ENCODE measurements at regions not wholly inside any gene's neighbourhood (a gene's known extent, or its start where the extent isn't known, plus 50 kb on each side); places are given as distances from the start of the nearest gene placed in this dataset.
A peak's percentile ranks its signal among the peaks of the same experiment; 100 is the strongest.
"Not testable (repeated sequence)": the region's sequence is repeated elsewhere in the genome, so short reads cannot be mapped to it uniquely, and the experiment has no call there.

- peak; percentile 51 for DNase-seq (ENCODE audit: low read depth)
- no peak overlapping the region for H3K4me3 ChIP-seq (ENCODE audit: low read length)
- H3K9ac ChIP-seq (ENCODE audit: low read length) = no peak overlapping the region
- H3K27me3 ChIP-seq (replicated peaks; ENCODE audit: control insufficient read depth, insufficient read depth, low read length) = no peaks in the 10 kb centered on the region
- H3K9me3 ChIP-seq (ENCODE audit: control insufficient read depth, low read length) = no peaks in the 10 kb centered on the region
- H3K4me1 ChIP-seq (ENCODE audit: control insufficient read depth, insufficient read depth, low read length) = no peaks in the 10 kb centered on the region
- H3K36me3 ChIP-seq (ENCODE audit: control insufficient read depth, insufficient read depth, low read length, severe bottlenecking) = no peaks in the 10 kb centered on the region
Measured at GRCh38 chr7:23938937-23939552, 229.0 kb downstream of the STK31 start.

GRCh38 chr7:23939747-23940146 is 229.7 kb downstream of the STK31 start:
- H3K9me3 ChIP-seq (ENCODE audit: control insufficient read depth, low read length); H3K4me1 ChIP-seq (ENCODE audit: control insufficient read depth, insufficient read depth, low read length); H3K4me3 ChIP-seq (ENCODE audit: low read length); H3K9ac ChIP-seq (ENCODE audit: low read length); H3K36me3 ChIP-seq (ENCODE audit: control insufficient read depth, insufficient read depth, low read length, severe bottlenecking); DNase-seq (ENCODE audit: low read depth); H3K27me3 ChIP-seq (replicated peaks; ENCODE audit: control insufficient read depth, insufficient read depth, low read length): not testable (repeated sequence)

GRCh38 chr7:23941551-23941950 is 231.5 kb downstream of the STK31 start:
- H3K4me3 ChIP-seq (ENCODE audit: low read length) = no peak overlapping the region
- H3K9me3 ChIP-seq (ENCODE audit: control insufficient read depth, low read length) = peaks cover 15% of the 10 kb centered on the region
- H3K9ac ChIP-seq (ENCODE audit: low read length) = no peak overlapping the region
- no peaks in the 10 kb centered on the region for H3K36me3 ChIP-seq (ENCODE audit: control insufficient read depth, insufficient read depth, low read length, severe bottlenecking)
- no peaks in the 10 kb centered on the region for H3K4me1 ChIP-seq (ENCODE audit: control insufficient read depth, insufficient read depth, low read length)
- H3K27me3 ChIP-seq (replicated peaks; ENCODE audit: control insufficient read depth, insufficient read depth, low read length) = no peaks in the 10 kb centered on the region
- DNase-seq (ENCODE audit: low read depth) = no peak

DNA sequence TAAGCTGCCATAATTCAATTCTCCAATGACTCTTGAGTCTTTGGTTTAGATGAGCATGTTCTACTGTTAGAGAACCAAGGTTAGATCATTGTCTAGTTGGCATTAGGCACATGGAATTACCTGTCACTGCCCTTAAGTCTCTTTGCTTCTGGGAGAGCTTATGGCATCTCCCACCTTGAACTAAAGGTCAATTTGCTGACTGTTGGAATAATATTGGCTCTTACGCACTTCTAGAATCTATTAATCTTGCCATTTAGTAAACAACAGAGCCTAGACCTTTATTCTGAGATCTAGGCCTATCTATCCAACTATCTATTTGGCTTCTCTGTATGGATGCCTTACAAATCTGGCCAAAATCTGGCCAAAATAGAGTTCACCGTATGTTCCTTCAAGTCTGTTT is 232.0 kb downstream of the STK31 start:
- H3K4me1 ChIP-seq (ENCODE audit: control insufficient read depth, insufficient read depth, low read length) = no peaks in the 10 kb centered on the region
- no peak overlapping the region for H3K4me3 ChIP-seq (ENCODE audit: low read length)
- H3K9me3 ChIP-seq (ENCODE audit: control insufficient read depth, low read length) = peaks cover 15% of the 10 kb centered on the region
- DNase-seq (ENCODE audit: low read depth) = no peak
- no peaks in the 10 kb centered on the region for H3K36me3 ChIP-seq (ENCODE audit: control insufficient read depth, insufficient read depth, low read length, severe bottlenecking)
- H3K9ac ChIP-seq (ENCODE audit: low read length) = no peak overlapping the region
- no peaks in the 10 kb centered on the region for H3K27me3 ChIP-seq (replicated peaks; ENCODE audit: control insufficient read depth, insufficient read depth, low read length)

DNA sequence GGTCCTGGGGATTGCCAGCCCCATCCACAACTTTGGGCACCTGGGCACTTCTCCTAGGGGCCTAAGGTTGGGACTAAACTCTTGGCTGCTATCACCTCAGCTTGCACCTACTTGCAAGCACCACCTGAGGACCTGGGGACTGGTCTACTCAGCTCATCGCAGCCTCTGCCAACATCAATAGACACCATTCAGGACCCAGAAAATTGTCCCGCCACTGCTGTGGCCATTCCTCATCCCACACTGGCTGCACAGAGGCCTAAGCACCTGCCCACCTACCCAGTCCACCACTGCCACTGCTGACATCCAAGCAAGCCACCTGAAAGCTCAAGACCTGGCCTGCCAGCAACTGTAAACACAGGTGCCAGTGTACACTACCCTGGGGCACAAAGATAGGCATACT is 234.1 kb downstream of the STK31 start:
- H3K9me3 ChIP-seq (ENCODE audit: control insufficient read depth, low read length) = peaks cover 15% of the 10 kb centered on the region
- no peak overlapping the region for H3K9ac ChIP-seq (ENCODE audit: low read length)
- H3K4me3 ChIP-seq (ENCODE audit: low read length) = no peak overlapping the region

GRCh38 chr7:23945472-23945871 is 235.5 kb downstream of the STK31 start:
- peaks cover 15% of the 10 kb centered on the region for H3K9me3 ChIP-seq (ENCODE audit: control insufficient read depth, low read length)
- H3K36me3 ChIP-seq (ENCODE audit: control insufficient read depth, insufficient read depth, low read length, severe bottlenecking) = no peaks in the 10 kb centered on the region
- no peak for DNase-seq (ENCODE audit: low read depth)
- no peaks in the 10 kb centered on the region for H3K4me1 ChIP-seq (ENCODE audit: control insufficient read depth, insufficient read depth, low read length)
- no peak overlapping the region for H3K4me3 ChIP-seq (ENCODE audit: low read length)
- no peak overlapping the region for H3K9ac ChIP-seq (ENCODE audit: low read length)
- H3K27me3 ChIP-seq (replicated peaks; ENCODE audit: control insufficient read depth, insufficient read depth, low read length) = no peaks in the 10 kb centered on the region

More for the DNA sequence above, 234.1 kb downstream of the STK31 start:
- no peaks in the 10 kb centered on the region for H3K27me3 ChIP-seq (replicated peaks; ENCODE audit: control insufficient read depth, insufficient read depth, low read length)
- H3K36me3 ChIP-seq (ENCODE audit: control insufficient read depth, insufficient read depth, low read length, severe bottlenecking) = no peaks in the 10 kb centered on the region
- DNase-seq (ENCODE audit: low read depth) = no peak
- H3K4me1 ChIP-seq (ENCODE audit: control insufficient read depth, insufficient read depth, low read length) = no peaks in the 10 kb centered on the region

- Histone ChIP-seq H3K4me1 (ENCODE audit: control insufficient read depth, insufficient read depth, low read length) (no peaks in the 10 kb centered on the region), H3K9ac (ENCODE audit: low read length) (no peak overlapping the region), H3K9me3 (ENCODE audit: control insufficient read depth, low read length) (peaks cover 4% of the 10 kb centered on the region), H3K36me3 (ENCODE audit: control insufficient read depth, insufficient read depth, low read length, severe bottlenecking) (no peaks in the 10 kb centered on the region), H3K4me3 (ENCODE audit: low read length) (no peak overlapping the region), H3K27me3 (replicated peaks; ENCODE audit: control insufficient read depth, insufficient read depth, low read length) (no peaks in the 10 kb centered on the region)
- DNase-seq (ENCODE audit: low read depth) = peak; percentile 31
Measured at GRCh38 chr7:23955145-23955544, 245.1 kb downstream of the STK31 start.

GRCh38 chr7:23955600-23956149 is 245.7 kb downstream of the STK31 start:
- H3K4me1 ChIP-seq (ENCODE audit: control insufficient read depth, insufficient read depth, low read length) = no peaks in the 10 kb centered on the region
- H3K4me3 ChIP-seq (ENCODE audit: low read length) = no peak overlapping the region
- no peak overlapping the region for H3K9ac ChIP-seq (ENCODE audit: low read length)
- no peaks in the 10 kb centered on the region for H3K27me3 ChIP-seq (replicated peaks; ENCODE audit: control insufficient read depth, insufficient read depth, low read length)
- DNase-seq (ENCODE audit: low read depth) = no peak
- H3K36me3 ChIP-seq (ENCODE audit: control insufficient read depth, insufficient read depth, low read length, severe bottlenecking) = no peaks in the 10 kb centered on the region
- peaks cover 4% of the 10 kb centered on the region for H3K9me3 ChIP-seq (ENCODE audit: control insufficient read depth, low read length)

DNA sequence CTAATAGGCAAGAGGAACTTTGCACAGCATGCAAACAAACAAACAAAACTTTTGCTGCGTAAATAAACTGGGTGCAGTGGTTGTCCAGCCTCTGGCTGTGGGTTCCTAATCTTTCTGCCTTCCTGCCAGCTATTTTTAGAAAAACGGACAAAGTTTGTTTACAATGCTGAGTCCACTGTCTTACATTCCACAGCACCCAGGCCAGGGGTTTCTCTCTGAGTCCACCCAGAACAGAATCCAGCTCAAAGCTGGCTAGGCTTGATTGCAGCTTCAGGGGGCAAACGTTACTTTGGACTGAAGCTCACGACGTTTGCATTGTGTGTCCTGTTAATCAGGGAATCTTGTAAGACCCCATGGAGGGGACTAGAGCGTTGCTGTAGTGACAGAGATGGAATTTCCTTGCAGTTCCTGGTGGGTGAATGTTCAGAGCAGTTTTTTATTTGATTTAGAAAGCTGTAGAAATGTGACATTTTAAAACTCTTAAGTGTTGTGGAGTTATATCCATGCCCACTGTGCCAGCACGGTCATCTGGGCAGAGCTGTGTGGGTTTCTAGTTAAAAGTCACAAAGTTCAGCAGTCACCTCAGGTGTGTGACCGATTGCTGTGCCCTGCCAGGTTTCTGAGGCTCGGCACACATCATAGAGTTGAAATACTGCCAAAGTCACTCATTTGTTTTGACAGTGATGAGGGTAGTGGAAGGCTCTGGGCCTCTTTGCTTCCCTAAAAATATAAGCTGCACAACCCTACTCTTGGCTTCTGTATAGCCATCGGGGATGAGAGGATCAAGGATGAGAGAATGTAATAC is 247.0 kb downstream of the STK31 start:
- peak; percentile 41 for DNase-seq (ENCODE audit: low read depth)
- Histone ChIP-seq H3K4me1 (ENCODE audit: control insufficient read depth, insufficient read depth, low read length) (no peaks in the 10 kb centered on the region), H3K9ac (ENCODE audit: low read length) (no peak overlapping the region), H3K27me3 (replicated peaks; ENCODE audit: control insufficient read depth, insufficient read depth, low read length) (no peaks in the 10 kb centered on the region), H3K9me3 (ENCODE audit: control insufficient read depth, low read length) (peaks cover 5% of the 10 kb centered on the region), H3K36me3 (ENCODE audit: control insufficient read depth, insufficient read depth, low read length, severe bottlenecking) (no peaks in the 10 kb centered on the region), H3K4me3 (ENCODE audit: low read length) (no peak overlapping the region)

DNA sequence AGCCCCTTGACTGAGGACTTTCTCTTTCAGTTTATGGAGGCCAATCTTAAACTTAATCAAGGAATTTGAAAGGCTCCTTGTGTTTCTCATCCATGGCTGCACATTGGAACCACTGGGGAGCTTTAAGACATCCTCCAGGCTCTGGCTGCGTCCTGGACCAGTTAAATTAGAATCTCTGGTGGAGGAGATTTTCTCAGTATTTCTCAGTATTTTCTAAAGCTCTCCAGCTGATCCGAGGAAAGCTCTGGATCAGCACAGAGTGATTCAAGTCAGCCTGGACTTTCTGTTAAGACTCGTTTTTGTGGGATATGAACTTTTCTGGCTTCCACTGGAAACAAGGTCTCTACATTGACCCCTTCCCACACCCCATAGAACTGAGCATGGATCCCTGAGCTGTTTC is 249.8 kb downstream of the STK31 start:
- no peak for DNase-seq (ENCODE audit: low read depth)
- Histone ChIP-seq H3K4me1 (ENCODE audit: control insufficient read depth, insufficient read depth, low read length) (no peaks in the 10 kb centered on the region), H3K27me3 (replicated peaks; ENCODE audit: control insufficient read depth, insufficient read depth, low read length) (no peaks in the 10 kb centered on the region), H3K36me3 (ENCODE audit: control insufficient read depth, insufficient read depth, low read length, severe bottlenecking) (no peaks in the 10 kb centered on the region), H3K9ac (ENCODE audit: low read length) (no peak overlapping the region), H3K9me3 (ENCODE audit: control insufficient read depth, low read length) (peaks cover 4% of the 10 kb centered on the region), H3K4me3 (ENCODE audit: low read length) (no peak overlapping the region)

GRCh38 chr7:23960361-23960760 is 250.3 kb downstream of the STK31 start:
- H3K4me3 ChIP-seq (ENCODE audit: low read length) = no peak overlapping the region
- H3K9me3 ChIP-seq (ENCODE audit: control insufficient read depth, low read length) = peaks cover 4% of the 10 kb centered on the region
- H3K9ac ChIP-seq (ENCODE audit: low read length) = no peak overlapping the region
- no peaks in the 10 kb centered on the region for H3K27me3 ChIP-seq (replicated peaks; ENCODE audit: control insufficient read depth, insufficient read depth, low read length)
- H3K36me3 ChIP-seq (ENCODE audit: control insufficient read depth, insufficient read depth, low read length, severe bottlenecking) = no peaks in the 10 kb centered on the region
- DNase-seq (ENCODE audit: low read depth) = no peak
- no peaks in the 10 kb centered on the region for H3K4me1 ChIP-seq (ENCODE audit: control insufficient read depth, insufficient read depth, low read length)

Measured in adipocyte (in vitro differentiated cells).